GM23248 (cell line): ENCODE measurements at regions not wholly inside any gene's neighbourhood (a gene's known extent, or its start where the extent isn't known, plus 50 kb on each side); places are given as distances from the start of the nearest gene placed in this dataset.

Experiments
- EZH2 ChIP-seq: fragments of 200-600 bp; sonication (generic); IDR thresholded peaks from 2 replicates; pipeline ENCODE4 v1.6.1; 2018; ENCODE audit warnings: antibody characterized with exemption, mild to moderate bottlenecking; ENCODE audit not compliant: insufficient read depth, poor library complexity, severe bottlenecking
- EZH2phosphoT487 ChIP-seq: fragments of 200-600 bp; sonication (generic); IDR thresholded peaks from 2 replicates; pipeline ENCODE4 v1.6.1; 2018; ENCODE audit warnings: antibody characterized with exemption, moderate library complexity, mild to moderate bottlenecking, low read depth; ENCODE audit not compliant: insufficient read depth

DNA sequence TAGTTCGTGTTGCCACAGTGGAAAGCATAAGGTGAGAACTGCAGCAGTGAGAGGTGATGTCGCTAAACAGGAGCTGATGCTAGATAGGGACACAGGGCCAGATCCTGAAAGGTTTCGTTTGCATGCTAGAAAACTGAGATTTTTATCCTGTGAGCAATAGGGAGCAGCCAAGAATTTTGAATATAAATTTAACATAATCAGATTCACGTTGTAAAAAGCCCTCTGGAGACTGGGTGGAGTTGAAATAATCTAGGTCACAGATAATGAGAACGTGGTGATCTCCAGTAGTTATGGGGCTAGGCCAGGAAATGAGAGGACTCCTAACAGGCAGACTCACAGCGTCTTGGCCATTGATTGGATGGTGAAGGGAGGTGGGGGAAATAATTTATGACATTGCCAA lies 92.1 kb upstream of the IMMP2L start:
- no peak for TF ChIP-seq EZH2
- no peak for TF ChIP-seq EZH2phosphoT487
